Trophoblast cell (in vitro differentiated cells and primary cell): ENCODE measurements at regions not wholly inside any gene's neighbourhood (a gene's known extent, or its start where the extent isn't known, plus 50 kb on each side); places are given as distances from the start of the nearest gene placed in this dataset.

ENCODE experiments used
- DNase-seq, 2 donors: peaks; one replicate each; pipeline ENCODE4 v3.0.0-alpha.2; 2016
- H2AFZ ChIP-seq: 2 replicates; pipeline ENCODE4 v1.6.1; 2013; ENCODE audit warnings: low read length, moderate library complexity, mild to moderate bottlenecking; ENCODE audit not compliant: insufficient read depth, poor library complexity
- H2AK5ac ChIP-seq: 2 replicates; pipeline ENCODE4 v1.6.1; 2013; ENCODE audit warnings: mild to moderate bottlenecking, low read length
- H2BK120ac ChIP-seq: 2 replicates; pipeline ENCODE4 v1.6.1; 2013; ENCODE audit warnings: low read length, mild to moderate bottlenecking, moderate library complexity; ENCODE audit not compliant: insufficient read depth, poor library complexity
- H2BK12ac ChIP-seq: 2 replicates; pipeline ENCODE4 v1.6.1; 2013; ENCODE audit warnings: mild to moderate bottlenecking, low read length, moderate library complexity
- H2BK5ac ChIP-seq: 2 replicates; pipeline ENCODE4 v1.6.1; 2013; ENCODE audit warnings: low read length, low read depth, moderate library complexity, mild to moderate bottlenecking; ENCODE audit not compliant: poor library complexity
- H3K14ac ChIP-seq: 2 replicates; pipeline ENCODE4 v1.6.1; 2013; ENCODE audit warnings: mild to moderate bottlenecking, low read length
- H3K18ac ChIP-seq: 2 replicates; pipeline ENCODE4 v1.6.1; 2013; ENCODE audit warnings: mild to moderate bottlenecking, low read length
- H3K23ac ChIP-seq: 2 replicates; pipeline ENCODE4 v1.6.1; 2013; ENCODE audit warnings: low read length
- H3K27ac ChIP-seq: 2 replicates; pipeline ENCODE4 v1.5.1; 2013; ENCODE audit warnings: low read depth, mild to moderate bottlenecking, inconsistent platforms, low read length, moderate library complexity
- H3K27me3 ChIP-seq: 2 replicates; pipeline ENCODE4 v1.6.1; 2013; ENCODE audit warnings: inconsistent platforms, mild to moderate bottlenecking, low read length, moderate library complexity; ENCODE audit not compliant: insufficient read depth
- H3K36me3 ChIP-seq, 2 experiments: 1 replicate in 1 of 2; 2 replicates in 1 of 2; pipeline ENCODE4 v1.6.1; 2013; ENCODE audit warnings: low read length in 2 of 2, mild to moderate bottlenecking in 2 of 2, moderate library complexity in 1 of 2; ENCODE audit not compliant: insufficient read depth in 2 of 2, control insufficient read depth in 1 of 2
- H3K4ac ChIP-seq: 2 replicates; pipeline ENCODE4 v1.6.1; 2013; ENCODE audit warnings: low read depth, mild to moderate bottlenecking, low read length, moderate library complexity
- H3K4me1 ChIP-seq, 2 experiments: 1 replicate in 1 of 2; 2 replicates in 1 of 2; pipeline ENCODE4 v1.6.1; 2013; ENCODE audit warnings: low read length in 2 of 2, mild to moderate bottlenecking in 2 of 2, moderate library complexity in 1 of 2; ENCODE audit not compliant: insufficient read depth in 2 of 2, control insufficient read depth in 1 of 2
- H3K4me2 ChIP-seq: 2 replicates; pipeline ENCODE4 v1.6.1; 2013; ENCODE audit warnings: inconsistent platforms, mild to moderate bottlenecking, low read length, moderate library complexity
- H3K4me3 ChIP-seq: 2 replicates; pipeline ENCODE4 v1.5.1; 2013; ENCODE audit warnings: mild to moderate bottlenecking, low read depth, low read length, inconsistent platforms
- H3K79me1 ChIP-seq: one replicate; pipeline ENCODE4 v1.6.1; 2013; ENCODE audit warnings: low read length
- H3K79me2 ChIP-seq: 2 replicates; pipeline ENCODE4 v1.6.1; 2013; ENCODE audit warnings: low read length, mild to moderate bottlenecking; ENCODE audit not compliant: control insufficient read depth, insufficient read depth, poor library complexity
- H3K9ac ChIP-seq: 2 replicates; pipeline ENCODE4 v1.6.1; 2013; ENCODE audit warnings: mild to moderate bottlenecking, low read length
- H3K9me3 ChIP-seq: 2 replicates; pipeline ENCODE4 v1.6.1; 2013; ENCODE audit warnings: low read depth, mild to moderate bottlenecking, control low read depth, inconsistent platforms, low read length; ENCODE audit not compliant: insufficient read depth
- H4K12ac ChIP-seq: 2 replicates; pipeline ENCODE4 v1.6.1; 2013; ENCODE audit warnings: low read depth, mild to moderate bottlenecking, low read length, moderate library complexity
- H4K8ac ChIP-seq: 2 replicates; pipeline ENCODE4 v1.6.1; 2013; ENCODE audit warnings: low read depth, mild to moderate bottlenecking, low read length, moderate library complexity
- H4K91ac ChIP-seq: one replicate; pipeline ENCODE4 v1.6.1; 2013; ENCODE audit warnings: low read depth, mild to moderate bottlenecking, low read length, moderate library complexity
- WGBS: extraction: QIAGEN DNeasy Blood & Tissue Kit; methylation state at CpG from one replicate; pipeline ENCODE4 v1.1.7; 2013; ENCODE audit warnings: missing lambda C conversion rate; ENCODE audit not compliant: insufficient read length, insufficient coverage; ENCODE audit errors: extremely low coverage; 5-methylcytosine and 5-hydroxymethylcytosine counted together

DNA sequence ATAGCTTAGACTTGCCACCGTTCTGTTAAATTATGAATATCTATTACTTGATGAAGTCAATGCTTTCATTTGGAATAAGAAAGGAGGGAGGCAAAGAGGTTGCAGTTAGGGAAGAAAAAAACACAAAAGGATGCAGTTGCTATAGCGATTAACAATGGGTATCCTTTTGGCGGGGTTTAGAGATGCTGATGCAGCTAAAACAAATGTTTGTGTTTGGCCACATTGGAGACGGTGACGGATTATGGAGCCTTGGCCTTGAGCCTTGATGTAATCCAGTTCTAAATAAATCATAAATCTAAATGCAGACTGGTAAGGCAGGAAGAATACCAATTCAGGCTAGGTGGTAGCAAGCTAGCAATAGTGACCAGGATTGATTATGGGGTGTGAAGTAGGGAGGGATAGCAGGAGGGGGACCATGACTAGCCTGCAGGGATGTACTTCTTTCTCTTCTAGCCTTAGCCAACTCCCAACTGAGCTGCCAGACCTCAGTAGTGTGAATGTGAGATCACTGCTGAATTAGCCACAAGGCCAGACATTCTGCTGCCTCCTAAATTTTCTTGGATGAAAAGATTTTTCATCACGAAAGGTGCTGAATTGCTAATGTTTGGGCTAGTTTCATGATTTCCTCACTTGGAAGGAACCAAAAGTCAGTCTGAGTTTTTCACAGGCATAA is 160.3 kb downstream of the TLR4 start:
- Histone ChIP-seq H2AK5ac (no peak overlapping the region), H3K36me3 (no peaks in the 10 kb centered on the region), H4K12ac (no peak overlapping the region), H3K14ac (no peak overlapping the region), H3K4me1 (peaks cover 0 to 4% of the 10 kb centered on the region in 2 experiments), H3K27me3 (no peaks in the 10 kb centered on the region), H2BK120ac (no peak overlapping the region), H3K18ac (no peak overlapping the region), H3K79me2 (no peaks in the 10 kb centered on the region), H4K91ac (no peak overlapping the region), H3K79me1 (no peaks in the 10 kb centered on the region), H3K4ac (no peak overlapping the region), H3K4me2 (no peak overlapping the region), H3K4me3 (no peak overlapping the region), H2BK5ac (no peak overlapping the region), H3K9ac (no peak overlapping the region), H4K8ac (no peak overlapping the region), H3K27ac (no peak overlapping the region), H2BK12ac (no peak overlapping the region), H2AFZ (no peak overlapping the region), H3K9me3 (no peaks in the 10 kb centered on the region), H3K23ac (no peak overlapping the region)
- DNase-seq: no peak
- no CpG with 5 or more reads among the region's 6 CpGs for WGBS

DNA sequence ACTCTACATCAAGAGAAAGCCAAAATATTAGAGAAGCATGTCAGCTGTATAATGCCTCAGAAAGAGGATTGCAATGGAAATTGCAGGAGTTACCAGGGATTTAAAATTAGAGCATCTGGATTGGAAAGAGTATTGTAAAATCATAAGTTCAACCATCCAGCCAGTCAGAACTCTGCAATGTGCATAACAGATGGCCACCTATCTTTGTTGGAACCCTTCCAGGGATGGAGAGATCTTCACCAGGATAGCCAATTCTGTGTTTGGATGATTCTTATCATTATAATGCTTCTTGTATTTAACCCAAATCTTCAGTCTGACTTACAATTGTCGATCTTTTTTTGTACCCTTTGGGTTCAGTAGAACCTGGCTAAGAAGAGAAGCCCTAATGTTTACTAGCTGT is 164.4 kb downstream of the TLR4 start:
- no peak overlapping the region for H3K4me2 ChIP-seq

DNA sequence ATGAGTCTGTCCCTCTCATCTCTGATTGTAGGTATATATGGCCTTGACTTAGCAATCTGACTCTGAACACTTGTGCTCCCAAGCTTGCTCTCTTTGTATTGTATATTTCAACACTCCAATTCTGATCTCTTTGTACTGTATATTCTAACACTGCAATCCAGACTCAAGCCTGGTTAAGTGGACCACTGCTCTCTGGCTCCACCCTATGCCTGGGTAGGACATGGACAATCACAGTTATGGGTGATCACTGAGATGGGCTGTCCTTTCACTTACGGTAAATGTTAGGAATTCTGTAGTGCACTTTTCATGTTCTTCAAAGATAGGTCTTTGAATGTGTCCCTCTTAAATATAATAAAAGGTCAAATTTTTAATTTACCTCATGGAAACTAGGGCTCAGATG is 165.1 kb downstream of the TLR4 start:
- H3K4me2 ChIP-seq: no peak overlapping the region

More for the DNA sequence above, 164.4 kb downstream of the TLR4 start:
- no peaks in the 10 kb centered on the region for H3K4me1 ChIP-seq
- H3K36me3 ChIP-seq: no peaks in the 10 kb centered on the region
- H3K79me2 ChIP-seq: no peaks in the 10 kb centered on the region
- H3K14ac ChIP-seq: no peak overlapping the region
- H3K4me3 ChIP-seq: no peak overlapping the region
- H3K18ac ChIP-seq: no peak overlapping the region
- no peak overlapping the region for H2AK5ac ChIP-seq
- WGBS: no CpG with 5 or more reads among the region's 1 CpG
- no peak for DNase-seq
- H3K9me3 ChIP-seq: no peaks in the 10 kb centered on the region
- no peak overlapping the region for H2AFZ ChIP-seq
- no peak overlapping the region for H2BK5ac ChIP-seq
- no peak overlapping the region for H4K8ac ChIP-seq
- no peak overlapping the region for H3K9ac ChIP-seq
- no peak overlapping the region for H2BK120ac ChIP-seq
- no peak overlapping the region for H4K91ac ChIP-seq
- H2BK12ac ChIP-seq: no peak overlapping the region
- no peaks in the 10 kb centered on the region for H3K79me1 ChIP-seq
- no peaks in the 10 kb centered on the region for H3K27me3 ChIP-seq
- H3K4ac ChIP-seq: no peak overlapping the region
- no peak overlapping the region for H3K23ac ChIP-seq
- H3K27ac ChIP-seq: no peak overlapping the region
- H4K12ac ChIP-seq: no peak overlapping the region

DNA sequence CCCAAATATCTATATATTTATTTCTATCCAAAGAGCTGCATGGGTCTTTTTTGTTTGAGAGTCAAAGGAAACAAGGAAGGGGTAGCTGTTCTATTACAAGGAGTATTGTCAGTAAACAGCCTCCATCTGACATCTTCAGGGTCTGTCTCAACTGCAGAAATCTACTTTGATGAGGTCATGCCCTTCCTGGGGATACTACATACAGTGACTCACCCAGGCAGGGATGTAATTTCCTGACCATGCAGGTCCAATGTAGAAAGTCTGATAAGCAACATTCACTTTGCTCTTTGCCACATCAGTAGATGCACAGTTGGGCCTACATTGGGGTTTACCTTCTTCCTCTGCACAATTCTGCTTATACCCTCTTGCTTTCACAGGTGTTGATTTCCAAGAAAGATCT is 165.5 kb downstream of the TLR4 start:
- H3K27me3 ChIP-seq: no peaks in the 10 kb centered on the region
- H4K12ac ChIP-seq: no peak overlapping the region
- H3K79me2 ChIP-seq: no peaks in the 10 kb centered on the region
- no peak overlapping the region for H2AK5ac ChIP-seq
- no peak overlapping the region for H3K9ac ChIP-seq
- H2BK12ac ChIP-seq: no peak overlapping the region
- no peak overlapping the region for H3K4me3 ChIP-seq
- no peaks in the 10 kb centered on the region for H3K4me1 ChIP-seq
- H4K8ac ChIP-seq: no peak overlapping the region
- no peaks in the 10 kb centered on the region for H3K9me3 ChIP-seq
- no peak for DNase-seq
- no peak overlapping the region for H3K18ac ChIP-seq
- no peaks in the 10 kb centered on the region for H3K79me1 ChIP-seq
- H2AFZ ChIP-seq: no peak overlapping the region
- H3K36me3 ChIP-seq: no peaks in the 10 kb centered on the region
- H2BK5ac ChIP-seq: no peak overlapping the region
- H3K4me2 ChIP-seq: no peak overlapping the region
- H3K27ac ChIP-seq: no peak overlapping the region
- no peak overlapping the region for H3K4ac ChIP-seq
- H3K23ac ChIP-seq: no peak overlapping the region
- H4K91ac ChIP-seq: no peak overlapping the region
- no peak overlapping the region for H2BK120ac ChIP-seq
- no peak overlapping the region for H3K14ac ChIP-seq

More for the DNA sequence above, 165.1 kb downstream of the TLR4 start:
- Histone ChIP-seq H3K27me3 (no peaks in the 10 kb centered on the region), H2BK12ac (no peak overlapping the region), H3K4ac (no peak overlapping the region), H3K9me3 (no peaks in the 10 kb centered on the region), H3K4me3 (no peak overlapping the region), H3K23ac (no peak overlapping the region), H3K36me3 (no peaks in the 10 kb centered on the region), H3K79me2 (no peaks in the 10 kb centered on the region), H2AFZ (no peak overlapping the region), H2BK5ac (no peak overlapping the region), H3K27ac (no peak overlapping the region), H4K91ac (no peak overlapping the region), H3K18ac (no peak overlapping the region), H3K79me1 (no peaks in the 10 kb centered on the region), H4K12ac (no peak overlapping the region), H2BK120ac (no peak overlapping the region), H3K9ac (no peak overlapping the region), H2AK5ac (no peak overlapping the region), H4K8ac (no peak overlapping the region), H3K4me1 (no peaks in the 10 kb centered on the region), H3K14ac (no peak overlapping the region)
- no peak for DNase-seq
- no CpG with 5 or more reads among the region's 1 CpG for WGBS
